Endothelial cell of umbilical vein (primary cell): ENCODE measurements at regions not wholly inside any gene's neighbourhood (a gene's known extent, or its start where the extent isn't known, plus 50 kb on each side); places are given as distances from the start of the nearest gene placed in this dataset.

ENCODE experiments used
- BruUV-seq: library from RNA; stranded (reverse); fragments of 400-500 nt; replicated peaks from 2 replicates; lab custom pipeline; 2021; lab: Mats Ljungman, UMichigan
- CTCF ChIA-PET: fragments of 300-600, 350-600 bp; sonication (Branson Sonifier 250); formaldehyde crosslinking; loops from one replicate; lab custom pipeline; 2021; ENCODE audit warnings: antibody characterized with exemption, inconsistent platforms; lab: Charles Lee
- POLR2A ChIA-PET: fragments of 300-600, 350-600 bp; sonication (Branson Sonifier 250); formaldehyde crosslinking; loops from one replicate; lab custom pipeline; 2021; ENCODE audit warnings: antibody characterized with exemption, inconsistent platforms; lab: Charles Lee
- DNase-seq: peaks from one replicate; pipeline ENCODE4 v3.0.0-alpha.2; 2011; ENCODE audit warnings: low read depth, low spot score
- FAIRE-seq: peaks from 2 replicates; lab custom pipeline; 2011; peaks lifted over from hg19 to GRCh38; lab: Jason Lieb, UNC
- H2AFZ ChIP-seq: 2 replicates; pipeline ENCODE4 v1.6.0; 2012; ENCODE audit warnings: low read depth, low read length, control low read depth, inconsistent platforms
- H3K27ac ChIP-seq: 2 replicates; pipeline ENCODE4 v1.5.1; 2011; ENCODE audit warnings: low read depth, mild to moderate bottlenecking, control low read depth, low read length, moderate library complexity; ENCODE audit not compliant: insufficient read depth
- H3K27me3 ChIP-seq, 2 experiments: 2 replicates each; pipeline versions ENCODE4 v1.6.0 to v1.6.1; 2011; ENCODE audit warnings: low read length in 2 of 2, mixed read lengths in 1 of 2; ENCODE audit not compliant: control insufficient read depth in 2 of 2, insufficient read depth in 2 of 2
- H3K36me3 ChIP-seq, 2 experiments: 2 replicates in 1 of 2; 3 replicates in 1 of 2; pipeline ENCODE4 v1.5.1; 2011; ENCODE audit warnings: low read length in 2 of 2, mild to moderate bottlenecking in 1 of 2, moderate library complexity in 1 of 2; ENCODE audit not compliant: control insufficient read depth in 2 of 2, insufficient read depth in 2 of 2; ENCODE audit errors: extremely low read depth in 1 of 2
- H3K4me1 ChIP-seq: 3 replicates; pipeline ENCODE4 v1.5.1; 2011; ENCODE audit warnings: mild to moderate bottlenecking, low read length; ENCODE audit not compliant: control insufficient read depth, insufficient read depth; ENCODE audit errors: extremely low read depth
- H3K4me2 ChIP-seq: 2 replicates; pipeline ENCODE4 v1.6.1; 2011; ENCODE audit warnings: low read length, control low read depth, mixed read lengths; ENCODE audit not compliant: insufficient read depth
- H3K4me3 ChIP-seq, 3 experiments: fragments of 200-600 bp in 1 of 3; sonication (generic), shearing (Covaris generic) in 1 of 3; replicated peaks in 1 of 3; 2 replicates each; pipeline ENCODE4 v1.5.1; 2011 to 2016; ENCODE audit warnings: control low read depth in 3 of 3, low read length in 3 of 3, mild to moderate bottlenecking in 2 of 3, inconsistent platforms in 1 of 3, low read depth in 1 of 3, moderate library complexity in 1 of 3; ENCODE audit not compliant: insufficient read depth in 1 of 3
- H3K79me2 ChIP-seq: 2 replicates; pipeline ENCODE4 v1.6.0; 2012; ENCODE audit warnings: low read length, inconsistent platforms; ENCODE audit not compliant: control insufficient read depth, insufficient read depth
- H3K9ac ChIP-seq: replicated peaks from 2 replicates; pipeline ENCODE3; 2011; ENCODE audit warnings: low read length, control low read depth; ENCODE audit not compliant: insufficient read depth; ENCODE audit errors: extremely low read depth
- H3K9me1 ChIP-seq: replicated peaks from 3 replicates; pipeline ENCODE4 v1.6.0; 2011; ENCODE audit warnings: mild to moderate bottlenecking, low read length; ENCODE audit not compliant: control insufficient read depth, insufficient read depth; ENCODE audit errors: extremely low read depth
- H3K9me3 ChIP-seq: replicated peaks from 2 replicates; pipeline ENCODE4 v1.5.1; 2012; ENCODE audit warnings: low read length, inconsistent platforms; ENCODE audit not compliant: control insufficient read depth, insufficient read depth
- H4K20me1 ChIP-seq: replicated peaks from 2 replicates; pipeline ENCODE3; 2011; ENCODE audit warnings: mild to moderate bottlenecking, low read length; ENCODE audit not compliant: control insufficient read depth, insufficient read depth; ENCODE audit errors: extremely low read depth
- EZH2 ChIP-seq: IDR thresholded peaks from 2 replicates; pipeline ENCODE4 v1.6.1; 2012; ENCODE audit warnings: borderline replicate concordance, low read depth, mild to moderate bottlenecking, moderate library complexity, low read length, inconsistent platforms; ENCODE audit not compliant: severe bottlenecking
- FOS ChIP-seq: IDR thresholded peaks from 2 replicates; pipeline ENCODE4 v1.6.1; 2011; ENCODE audit warnings: mild to moderate bottlenecking, low read length, moderate library complexity, borderline replicate concordance; ENCODE audit not compliant: insufficient read depth
- GATA2 ChIP-seq: IDR thresholded peaks from 2 replicates; pipeline ENCODE4 v1.7.0; 2011; ENCODE audit warnings: low read depth, mild to moderate bottlenecking, moderate library complexity, mixed read lengths, low read length; ENCODE audit not compliant: insufficient read length, insufficient read depth
- JUN ChIP-seq: IDR thresholded peaks from 2 replicates; pipeline ENCODE4 v1.6.1; 2011; ENCODE audit warnings: borderline replicate concordance, low read depth; ENCODE audit not compliant: insufficient read length, insufficient read depth
- MYC ChIP-seq: IDR thresholded peaks from one replicate; pipeline ENCODE4 v1.6.1; 2011; ENCODE audit warnings: mild to moderate bottlenecking, low read depth, low read length
- POLR2A ChIP-seq: IDR thresholded peaks from 2 replicates; pipeline ENCODE4 v1.6.1; 2012; ENCODE audit warnings: low read depth, mild to moderate bottlenecking, control low read depth, low read length
- POLR2AphosphoS5 ChIP-seq: IDR thresholded peaks from 2 replicates; pipeline ENCODE4 v1.6.1; 2012; ENCODE audit warnings: low read depth, mild to moderate bottlenecking, control low read depth, low read length, moderate library complexity; ENCODE audit not compliant: insufficient read depth
- dilution Hi-C: fragments of 300-500 bp; cut with MboI; formaldehyde crosslinking; loops from one replicate; pipeline ENCODE4 v1.15.0; 2019; ENCODE audit warnings: low sequenced_read_pairs; ENCODE audit not compliant: extremely low pct_ligation_motif_present
- intact Hi-C: fragments of 100-400 bp; cut with micrococcal nuclease; formaldehyde crosslinking; loops from one replicate; pipeline ENCODE4 v1.10.0; 2022
- TF ChIP-seq, protein P1 (sequence below), 2 donors: IDR thresholded peaks; 1 replicate in 1 of 2; 2 replicates in 1 of 2; pipeline ENCODE4 v1.5.1; 2011; ENCODE audit warnings: low read length in 2 of 2, mild to moderate bottlenecking in 2 of 2, moderate library complexity in 2 of 2, control low read depth in 1 of 2, inconsistent platforms in 1 of 2, low read depth in 1 of 2; ENCODE audit not compliant: insufficient read depth in 1 of 2; ENCODE audit errors: extremely low read depth in 1 of 2
- TF ChIP-seq, protein P2 (sequence below): IDR thresholded peaks from 2 replicates; pipeline ENCODE4 v1.6.1; 2011; ENCODE audit not compliant: insufficient read depth, insufficient read length

DNA sequence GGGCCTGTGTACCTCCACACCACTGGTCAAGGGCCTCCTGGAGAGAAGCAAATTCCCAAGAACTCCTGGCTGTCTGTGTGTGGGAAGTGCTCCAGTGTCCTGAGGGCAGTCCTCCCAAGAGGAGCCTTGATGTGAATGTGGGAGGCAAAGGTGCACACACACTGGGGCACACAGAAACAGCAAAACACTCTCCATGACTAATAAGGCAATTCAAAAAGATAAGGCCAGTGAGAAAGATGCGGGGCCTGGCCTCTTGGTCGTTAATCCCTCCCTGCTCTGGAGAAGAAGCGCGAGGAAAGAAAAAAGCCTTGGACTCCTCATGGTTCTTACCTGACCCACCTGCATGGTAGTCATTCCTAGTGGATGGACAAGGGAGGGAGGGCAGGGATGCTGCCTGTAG lies 373.2 kb downstream of the SLC4A3 start:
- Histone ChIP-seq H3K27ac (no peak overlapping the region), H3K9ac (no peak overlapping the region), H3K4me1 (no peaks in the 10 kb centered on the region), H3K27me3 (no peaks in the 10 kb centered on the region), H3K36me3 (no peaks in the 10 kb centered on the region), H3K9me1 (no peaks in the 10 kb centered on the region), H3K4me3 (no peak overlapping the region), H3K4me2 (no peak overlapping the region), H4K20me1 (no peaks in the 10 kb centered on the region), H3K79me2 (no peaks in the 10 kb centered on the region), H2AFZ (no peak overlapping the region), H3K9me3 (peaks cover 2% of the 10 kb centered on the region)
- POLR2A ChIA-PET = no interaction called here
- intact Hi-C loops (no loop called here), dilution Hi-C loops (no loop called here)
- no TSS peak for BruUV-seq
- DNase-seq (no peak), FAIRE-seq (no peak)
- TF ChIP-seq, protein P1, sequence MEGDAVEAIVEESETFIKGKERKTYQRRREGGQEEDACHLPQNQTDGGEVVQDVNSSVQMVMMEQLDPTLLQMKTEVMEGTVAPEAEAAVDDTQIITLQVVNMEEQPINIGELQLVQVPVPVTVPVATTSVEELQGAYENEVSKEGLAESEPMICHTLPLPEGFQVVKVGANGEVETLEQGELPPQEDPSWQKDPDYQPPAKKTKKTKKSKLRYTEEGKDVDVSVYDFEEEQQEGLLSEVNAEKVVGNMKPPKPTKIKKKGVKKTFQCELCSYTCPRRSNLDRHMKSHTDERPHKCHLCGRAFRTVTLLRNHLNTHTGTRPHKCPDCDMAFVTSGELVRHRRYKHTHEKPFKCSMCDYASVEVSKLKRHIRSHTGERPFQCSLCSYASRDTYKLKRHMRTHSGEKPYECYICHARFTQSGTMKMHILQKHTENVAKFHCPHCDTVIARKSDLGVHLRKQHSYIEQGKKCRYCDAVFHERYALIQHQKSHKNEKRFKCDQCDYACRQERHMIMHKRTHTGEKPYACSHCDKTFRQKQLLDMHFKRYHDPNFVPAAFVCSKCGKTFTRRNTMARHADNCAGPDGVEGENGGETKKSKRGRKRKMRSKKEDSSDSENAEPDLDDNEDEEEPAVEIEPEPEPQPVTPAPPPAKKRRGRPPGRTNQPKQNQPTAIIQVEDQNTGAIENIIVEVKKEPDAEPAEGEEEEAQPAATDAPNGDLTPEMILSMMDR (IDR thresholded peaks at IDR 0.05; ENCODE audit: extremely low read depth in 1 of 2, insufficient read depth in 1 of 2, low read depth in 1 of 2, low read length in 2 of 2) = no peak
- TF ChIP-seq EZH2 (no peak), JUN (no peak), POLR2AphosphoS5 (no peak), GATA2 (no peak), MYC (no peak), POLR2A (no peak), FOS (no peak)
- TF ChIP-seq, protein P2, sequence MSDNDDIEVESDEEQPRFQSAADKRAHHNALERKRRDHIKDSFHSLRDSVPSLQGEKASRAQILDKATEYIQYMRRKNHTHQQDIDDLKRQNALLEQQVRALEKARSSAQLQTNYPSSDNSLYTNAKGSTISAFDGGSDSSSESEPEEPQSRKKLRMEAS = no peak
- CTCF ChIA-PET = no interaction called here
